ENCODE measurements at regions not wholly inside any gene's neighbourhood (a gene's known extent, or its start where the extent isn't known, plus 50 kb on each side); places are given as distances from the start of the nearest gene placed in this dataset.

- Mint-ChIP-seq H3K9me3 (ENCODE audit: unreplicated experiment) (peaks cover 4% of the 10 kb centered on the region), H3K36me3 (ENCODE audit: low read depth, unreplicated experiment) (peaks cover 4% of the 10 kb centered on the region), H3K4me1 (ENCODE audit: unreplicated experiment) (no peaks in the 10 kb centered on the region), H3K27me3 (ENCODE audit: unreplicated experiment) (peaks cover 2% of the 10 kb centered on the region), H3K27ac (ENCODE audit: unreplicated experiment) (no peak overlapping the region), H3K4me3 (ENCODE audit: unreplicated experiment) (no peak overlapping the region)
- no peak for TF ChIP-seq CTCF (IDR thresholded peaks at IDR 0.05; ENCODE audit: unreplicated experiment)
- no peak for DNase-seq (ENCODE audit: low spot score)
Measured at GRCh38 chr2:217307023-217307422, 447.2 kb upstream of the TNP1 start.

GRCh38 chr2:217305882-217306281, 446.0 kb upstream of the TNP1 start:
- Mint-ChIP-seq H3K27ac (ENCODE audit: unreplicated experiment) (no peak overlapping the region), H3K9me3 (ENCODE audit: unreplicated experiment) (peaks cover 4% of the 10 kb centered on the region), H3K4me1 (ENCODE audit: unreplicated experiment) (no peaks in the 10 kb centered on the region), H3K36me3 (ENCODE audit: low read depth, unreplicated experiment) (peaks cover 4% of the 10 kb centered on the region), H3K4me3 (ENCODE audit: unreplicated experiment) (no peak overlapping the region), H3K27me3 (ENCODE audit: unreplicated experiment) (peaks cover 2% of the 10 kb centered on the region)
- DNase-seq (ENCODE audit: low spot score): no peak
- no peak for TF ChIP-seq CTCF (IDR thresholded peaks at IDR 0.05; ENCODE audit: unreplicated experiment)

- H3K27me3 Mint-ChIP-seq (ENCODE audit: unreplicated experiment): peaks cover 2% of the 10 kb centered on the region
- no peak for TF ChIP-seq CTCF (IDR thresholded peaks at IDR 0.05; ENCODE audit: unreplicated experiment)
- H3K4me3 Mint-ChIP-seq (ENCODE audit: unreplicated experiment): no peak overlapping the region
- H3K27ac Mint-ChIP-seq (ENCODE audit: unreplicated experiment): no peak overlapping the region
- H3K36me3 Mint-ChIP-seq (ENCODE audit: low read depth, unreplicated experiment): peaks cover 4% of the 10 kb centered on the region
- peaks cover 4% of the 10 kb centered on the region for H3K9me3 Mint-ChIP-seq (ENCODE audit: unreplicated experiment)
- H3K4me1 Mint-ChIP-seq (ENCODE audit: unreplicated experiment): no peaks in the 10 kb centered on the region
- no peak for DNase-seq (ENCODE audit: low spot score)
Measured at GRCh38 chr2:217304582-217304981, 444.7 kb upstream of the TNP1 start.

- Mint-ChIP-seq H3K4me3 (ENCODE audit: unreplicated experiment) (no peak overlapping the region), H3K27ac (ENCODE audit: unreplicated experiment) (no peak overlapping the region), H3K9me3 (ENCODE audit: unreplicated experiment) (no peaks in the 10 kb centered on the region), H3K27me3 (ENCODE audit: unreplicated experiment) (peaks cover 2% of the 10 kb centered on the region), H3K4me1 (ENCODE audit: unreplicated experiment) (no peaks in the 10 kb centered on the region), H3K36me3 (ENCODE audit: low read depth, unreplicated experiment) (no peaks in the 10 kb centered on the region)
- no peak for TF ChIP-seq CTCF (IDR thresholded peaks at IDR 0.05; ENCODE audit: unreplicated experiment)
- no peak for DNase-seq (ENCODE audit: low spot score)
Measured at GRCh38 chr2:217302856-217303255, 443.0 kb upstream of the TNP1 start.

GRCh38 chr2:217301142-217301925, 441.5 kb upstream of the TNP1 start:
- no peak for TF ChIP-seq CTCF (IDR thresholded peaks at IDR 0.05; ENCODE audit: unreplicated experiment)
- DNase-seq (ENCODE audit: low spot score): no peak
- Mint-ChIP-seq H3K9me3 (ENCODE audit: unreplicated experiment) (no peaks in the 10 kb centered on the region), H3K27ac (ENCODE audit: unreplicated experiment) (no peak overlapping the region), H3K4me1 (ENCODE audit: unreplicated experiment) (no peaks in the 10 kb centered on the region), H3K4me3 (ENCODE audit: unreplicated experiment) (no peak overlapping the region), H3K27me3 (ENCODE audit: unreplicated experiment) (no peaks in the 10 kb centered on the region), H3K36me3 (ENCODE audit: low read depth, unreplicated experiment) (no peaks in the 10 kb centered on the region)
